ENCODE measurements at regions not wholly inside any gene's neighbourhood (a gene's known extent, or its start where the extent isn't known, plus 50 kb on each side); places are given as distances from the start of the nearest gene placed in this dataset.

DNA sequence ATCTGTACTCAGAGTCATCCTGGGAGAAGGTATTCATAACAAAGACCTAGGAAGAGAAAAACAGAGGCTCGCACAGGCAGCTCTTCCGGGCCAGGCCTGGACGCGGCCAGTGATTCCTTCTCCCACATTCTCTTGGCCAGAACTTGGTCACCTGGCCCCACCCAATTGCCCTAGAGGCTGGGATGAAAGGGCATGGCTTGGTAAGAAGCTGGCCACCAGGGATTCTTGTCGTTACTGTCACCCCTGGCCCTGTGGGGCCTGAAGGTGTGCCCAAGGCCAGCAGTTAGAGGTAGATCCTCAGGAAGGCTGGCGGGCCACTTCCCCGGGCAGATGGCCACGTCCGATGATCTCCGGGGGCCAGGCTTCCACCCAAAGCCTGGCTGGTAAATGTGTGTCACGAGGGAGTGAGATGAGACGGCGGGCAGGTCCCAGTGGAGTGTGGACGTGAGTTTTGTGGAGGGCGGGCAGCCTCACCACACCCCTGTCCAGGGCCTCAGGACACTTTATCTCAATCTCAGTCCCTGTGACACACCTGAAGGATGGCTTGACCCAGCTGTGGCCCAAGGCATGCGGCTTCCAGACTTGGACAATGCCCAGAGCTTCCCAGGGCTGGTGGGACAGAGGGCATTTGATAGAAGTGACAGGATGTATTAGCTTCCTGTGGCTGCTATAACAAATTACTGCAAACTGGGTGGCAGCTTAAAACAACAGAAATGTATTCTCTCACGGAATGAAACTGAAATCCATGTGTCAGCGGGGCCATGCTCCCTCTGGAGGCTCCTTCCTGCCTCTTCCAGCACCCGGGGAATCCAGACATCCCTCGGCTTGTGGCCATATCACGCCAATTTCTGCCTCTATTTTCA is 66.3 kb upstream of the GSE1 start:
- no peak for FAIRE-seq
- dilution Hi-C loops (cut with MboI; ENCODE audit: extremely low pct_ligation_motif_present, low sequenced_read_pairs): no loop called here
- no peaks in the 10 kb centered on the region for H4K20me1 ChIP-seq (ENCODE audit: control insufficient read depth, extremely low read depth, insufficient read depth, low read length)

DNA sequence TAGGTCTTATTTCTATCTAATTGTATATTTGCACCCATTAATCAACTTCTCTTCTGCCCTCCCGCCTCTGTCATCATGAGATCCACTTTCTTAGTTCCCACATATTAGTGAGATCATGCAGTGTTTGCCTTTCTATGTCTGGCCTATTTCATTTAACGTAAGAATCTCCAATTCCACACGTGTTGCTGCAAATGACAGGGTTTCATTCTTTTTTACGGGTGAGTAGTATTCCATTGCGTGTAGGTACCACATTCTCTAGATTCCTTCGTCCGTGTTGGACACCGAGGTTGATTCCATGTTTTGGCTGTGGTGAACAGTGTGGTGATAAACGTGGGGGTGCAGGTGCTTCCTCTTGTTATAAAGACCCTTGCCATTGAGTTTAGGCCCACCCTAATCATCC is 64.7 kb upstream of the GSE1 start:
- TF ChIP-seq EZH2 (IDR thresholded peaks at IDR 0.05; ENCODE audit: low read length): no peak
- TF ChIP-seq, protein P1, sequence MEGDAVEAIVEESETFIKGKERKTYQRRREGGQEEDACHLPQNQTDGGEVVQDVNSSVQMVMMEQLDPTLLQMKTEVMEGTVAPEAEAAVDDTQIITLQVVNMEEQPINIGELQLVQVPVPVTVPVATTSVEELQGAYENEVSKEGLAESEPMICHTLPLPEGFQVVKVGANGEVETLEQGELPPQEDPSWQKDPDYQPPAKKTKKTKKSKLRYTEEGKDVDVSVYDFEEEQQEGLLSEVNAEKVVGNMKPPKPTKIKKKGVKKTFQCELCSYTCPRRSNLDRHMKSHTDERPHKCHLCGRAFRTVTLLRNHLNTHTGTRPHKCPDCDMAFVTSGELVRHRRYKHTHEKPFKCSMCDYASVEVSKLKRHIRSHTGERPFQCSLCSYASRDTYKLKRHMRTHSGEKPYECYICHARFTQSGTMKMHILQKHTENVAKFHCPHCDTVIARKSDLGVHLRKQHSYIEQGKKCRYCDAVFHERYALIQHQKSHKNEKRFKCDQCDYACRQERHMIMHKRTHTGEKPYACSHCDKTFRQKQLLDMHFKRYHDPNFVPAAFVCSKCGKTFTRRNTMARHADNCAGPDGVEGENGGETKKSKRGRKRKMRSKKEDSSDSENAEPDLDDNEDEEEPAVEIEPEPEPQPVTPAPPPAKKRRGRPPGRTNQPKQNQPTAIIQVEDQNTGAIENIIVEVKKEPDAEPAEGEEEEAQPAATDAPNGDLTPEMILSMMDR (optimal IDR thresholded peaks at IDR 0.05 in 1 of 3, IDR thresholded peaks at IDR 0.05 in 1 of 3, conservative IDR thresholded peaks at IDR 0.05 in 1 of 3; ENCODE audit: extremely low read depth in 1 of 3, insufficient read depth in 2 of 3, low read length in 3 of 3): no peak
- H3K27me3 ChIP-seq (ENCODE audit: control insufficient read depth, extremely low read depth, insufficient read depth, low read length): peaks cover 7% of the 10 kb centered on the region
- no peaks in the 10 kb centered on the region for H4K20me1 ChIP-seq (ENCODE audit: control insufficient read depth, extremely low read depth, insufficient read depth, low read length)
- H3K36me3 ChIP-seq (ENCODE audit: control insufficient read depth in 2 of 2, extremely low read depth in 1 of 2, insufficient read depth in 2 of 2, low read length in 2 of 2): no peaks in the 10 kb centered on the region
- no peak overlapping the region for H3K27ac ChIP-seq (ENCODE audit: control insufficient read depth, insufficient read depth, low read length)
- no peak for FAIRE-seq
- no peaks in the 10 kb centered on the region for H3K9me3 ChIP-seq (ENCODE audit: control insufficient read depth, low read depth, low read length)
- dilution Hi-C loops (cut with MboI; ENCODE audit: extremely low pct_ligation_motif_present, low sequenced_read_pairs): no loop called here
- H2AFZ ChIP-seq (ENCODE audit: control insufficient read depth, low read length): no peak overlapping the region
- H3K79me2 ChIP-seq (ENCODE audit: control insufficient read depth, insufficient read depth, low read length): no peaks in the 10 kb centered on the region
- no peaks in the 10 kb centered on the region for H3K9me1 ChIP-seq (ENCODE audit: control insufficient read depth, extremely low read depth, insufficient read depth, low read length)
- H3K4me3 ChIP-seq (ENCODE audit: control insufficient read depth in 2 of 3, extremely low read depth in 1 of 3, insufficient read depth in 2 of 3, low read depth in 1 of 3, low read length in 3 of 3): no peak overlapping the region
- H3K9ac ChIP-seq (ENCODE audit: control insufficient read depth, extremely low read depth, insufficient read depth, low read length): no peak overlapping the region
- DNase-seq (ENCODE audit: low read depth, low spot score): no peak
- H3K4me2 ChIP-seq (ENCODE audit: control insufficient read depth, extremely low read depth, insufficient read depth, low read depth, low read length): no peak overlapping the region
- H3K4me1 ChIP-seq (ENCODE audit: control insufficient read depth, extremely low read depth, insufficient read depth, low read length): no peaks in the 10 kb centered on the region

More for the DNA sequence above, 66.3 kb upstream of the GSE1 start:
- Histone ChIP-seq H2AFZ (ENCODE audit: control insufficient read depth, low read length) (no peak overlapping the region), H3K79me2 (ENCODE audit: control insufficient read depth, insufficient read depth, low read length) (no peaks in the 10 kb centered on the region), H3K9me3 (ENCODE audit: control insufficient read depth, low read depth, low read length) (no peaks in the 10 kb centered on the region), H3K9me1 (ENCODE audit: control insufficient read depth, extremely low read depth, insufficient read depth, low read length) (no peaks in the 10 kb centered on the region), H3K4me3 (ENCODE audit: control insufficient read depth in 2 of 3, extremely low read depth in 1 of 3, insufficient read depth in 2 of 3, low read depth in 1 of 3, low read length in 3 of 3) (no peak overlapping the region), H3K9ac (ENCODE audit: control insufficient read depth, extremely low read depth, insufficient read depth, low read length) (no peak overlapping the region), H3K36me3 (ENCODE audit: control insufficient read depth in 2 of 2, extremely low read depth in 1 of 2, insufficient read depth in 2 of 2, low read length in 2 of 2) (no peaks in the 10 kb centered on the region), H3K27me3 (ENCODE audit: control insufficient read depth, extremely low read depth, insufficient read depth, low read length) (peaks cover 11% of the 10 kb centered on the region), H3K4me2 (ENCODE audit: control insufficient read depth, extremely low read depth, insufficient read depth, low read depth, low read length) (no peak overlapping the region), H3K27ac (ENCODE audit: control insufficient read depth, insufficient read depth, low read length) (no peak overlapping the region), H3K4me1 (ENCODE audit: control insufficient read depth, extremely low read depth, insufficient read depth, low read length) (peaks cover 5% of the 10 kb centered on the region)
- no peak for DNase-seq (ENCODE audit: low read depth, low spot score)
- TF ChIP-seq EZH2 (IDR thresholded peaks at IDR 0.05; ENCODE audit: low read length): no peak
- TF ChIP-seq, protein P1 (optimal IDR thresholded peaks at IDR 0.05 in 1 of 3, IDR thresholded peaks at IDR 0.05 in 1 of 3, conservative IDR thresholded peaks at IDR 0.05 in 1 of 3; ENCODE audit: extremely low read depth in 1 of 3, insufficient read depth in 2 of 3, low read length in 3 of 3): peak in 1 of 3 experiments; percentile 21
